ENCODE measurements at regions not wholly inside any gene's neighbourhood (a gene's known extent, or its start where the extent isn't known, plus 50 kb on each side); places are given as distances from the start of the nearest gene placed in this dataset.
"Not testable (repeated sequence)": the region's sequence is repeated elsewhere in the genome, so short reads cannot be mapped to it uniquely, and the experiment has no call there.

DNA sequence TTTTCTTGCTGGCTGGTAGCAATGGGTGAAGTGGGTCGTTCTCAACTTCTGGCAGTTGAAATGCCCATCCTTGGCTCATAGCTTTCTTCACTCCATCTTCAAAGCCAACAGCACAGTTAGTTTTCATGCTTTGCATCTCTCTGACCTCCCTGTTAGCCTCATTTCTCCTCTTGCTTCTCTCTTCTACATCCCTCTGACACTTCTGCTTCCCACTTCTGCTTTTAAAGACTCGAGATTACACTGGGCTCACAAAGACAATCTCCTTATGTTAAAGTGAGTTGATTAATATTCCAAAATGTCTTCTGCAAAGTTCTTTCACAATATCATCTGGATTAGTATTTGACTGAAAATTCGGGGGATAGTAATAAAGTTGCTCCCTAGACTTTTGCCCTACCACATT, 684.8 kb upstream of the CCNG1 start:
- no peak for DNase-seq (ENCODE audit: insufficient read length, low spot score)
- no peak for FAIRE-seq

- DNase-seq (ENCODE audit: insufficient read length, low spot score), result no peak
- FAIRE-seq, result no peak
Measured at GRCh38 chr5:162762119-162762518, 675.3 kb upstream of the CCNG1 start.

DNA sequence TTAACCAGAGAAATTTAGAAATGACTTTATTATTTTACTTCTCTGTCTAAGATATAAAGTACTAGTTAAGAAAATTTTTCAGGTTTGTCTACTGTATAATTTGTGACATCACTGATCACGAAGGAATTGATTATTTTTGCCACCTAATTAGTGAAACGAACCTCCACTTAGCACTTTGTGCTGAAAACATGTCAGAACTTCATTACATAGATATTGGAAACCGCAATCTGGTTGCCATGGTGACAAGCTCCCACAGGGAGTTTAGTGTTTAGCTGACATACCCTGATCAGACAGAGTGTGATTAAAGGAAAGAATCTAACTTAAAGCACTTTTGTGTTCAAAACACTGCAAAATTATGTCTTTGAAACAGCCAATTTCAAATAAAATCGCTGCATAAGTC, 668.4 kb upstream of the CCNG1 start:
- DNase-seq (ENCODE audit: insufficient read length, low spot score), result no peak
- FAIRE-seq, result no peak

- DNase-seq (ENCODE audit: insufficient read length, low spot score) (no peak), FAIRE-seq (no peak)
Measured at GRCh38 chr5:162785673-162786072, 651.7 kb upstream of the CCNG1 start.

DNA sequence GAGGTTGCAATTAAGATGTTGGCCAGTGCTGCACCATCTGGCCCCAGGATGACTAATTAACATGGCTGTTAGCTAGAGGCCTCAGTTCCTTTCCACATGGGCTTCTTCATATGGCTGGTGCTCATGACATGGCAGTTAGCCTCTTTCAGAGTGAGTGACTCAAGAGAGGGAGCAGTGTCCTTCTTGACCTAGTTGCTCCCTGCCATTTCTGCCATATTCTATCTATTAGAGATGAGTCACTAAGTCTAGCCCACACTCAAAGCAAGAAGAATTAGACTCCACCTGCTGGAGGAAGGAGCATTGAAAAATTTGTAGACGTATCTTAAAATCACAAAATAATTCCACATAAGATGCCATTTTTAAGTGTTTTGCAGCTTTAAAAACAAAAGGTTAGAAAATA, 651.2 kb upstream of the CCNG1 start:
- FAIRE-seq, result no peak

DNA sequence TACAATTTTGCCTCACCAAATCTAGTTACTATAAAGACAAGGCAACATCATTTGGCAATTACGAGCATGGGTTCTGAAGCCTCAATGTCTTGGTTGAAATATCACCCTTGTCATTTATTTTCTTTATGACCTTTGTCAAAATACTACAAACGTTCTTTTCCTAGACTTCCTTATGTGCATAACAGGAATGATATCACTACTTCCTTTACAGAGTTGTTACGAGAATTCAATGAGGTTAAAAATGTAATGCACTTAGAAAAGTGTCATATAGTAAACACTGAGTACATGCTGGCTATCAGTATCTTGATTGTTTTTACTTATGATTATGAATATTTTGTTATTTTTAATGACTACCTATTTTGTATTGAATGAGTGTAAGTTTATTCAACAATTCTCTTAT, 640.9 kb upstream of the CCNG1 start:
- FAIRE-seq (no peak), DNase-seq (ENCODE audit: insufficient read length, low spot score) (no peak)

More for the DNA sequence above, 651.2 kb upstream of the CCNG1 start:
- no peak for DNase-seq (ENCODE audit: insufficient read length, low spot score)

DNA sequence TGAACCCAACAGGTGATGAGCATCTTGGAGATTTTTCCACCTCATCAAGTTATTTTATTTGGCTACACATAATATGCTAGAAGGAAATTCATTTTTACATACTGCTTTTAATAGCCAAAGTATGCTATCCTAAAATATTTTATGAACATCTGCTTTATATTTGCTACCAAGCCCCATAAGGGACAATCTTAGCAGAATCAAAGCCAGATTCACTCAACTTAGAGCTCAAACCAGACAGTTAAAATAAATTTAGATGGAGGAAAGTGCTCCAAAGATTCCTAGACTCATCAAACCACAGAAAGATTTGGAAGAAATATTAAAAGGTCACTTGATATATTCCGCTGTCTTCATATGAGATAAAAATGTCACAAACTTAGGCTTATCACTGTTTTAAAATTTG, 637.1 kb upstream of the CCNG1 start:
- no peak for FAIRE-seq

GRCh38 chr5:162801235-162801634, 636.2 kb upstream of the CCNG1 start:
- FAIRE-seq (no peak), DNase-seq (ENCODE audit: insufficient read length, low spot score) (no peak)

More for the DNA sequence above, 637.1 kb upstream of the CCNG1 start:
- no peak for DNase-seq (ENCODE audit: insufficient read length, low spot score)

GRCh38 chr5:162806195-162806594, 631.2 kb upstream of the CCNG1 start:
- no peak for DNase-seq (ENCODE audit: insufficient read length, low spot score)

GRCh38 chr5:162811071-162811470, 626.3 kb upstream of the CCNG1 start:
- FAIRE-seq, result no peak
- DNase-seq (ENCODE audit: insufficient read length, low spot score), result no peak

More at GRCh38 chr5:162806195-162806594, 631.2 kb upstream of the CCNG1 start:
- no peak for FAIRE-seq

GRCh38 chr5:162816816-162817215, 620.6 kb upstream of the CCNG1 start:
- no peak for DNase-seq (ENCODE audit: insufficient read length, low spot score)
- FAIRE-seq, result no peak

- DNase-seq (ENCODE audit: insufficient read length, low spot score) (no peak), FAIRE-seq (no peak)
Measured at GRCh38 chr5:162817364-162817763, 620.0 kb upstream of the CCNG1 start.

- not testable (repeated sequence) for DNase-seq (ENCODE audit: insufficient read length, low spot score); FAIRE-seq
Measured at GRCh38 chr5:162821664-162822063, 615.7 kb upstream of the CCNG1 start.

- DNase-seq (ENCODE audit: insufficient read length, low spot score) (no peak), FAIRE-seq (no peak)
Measured at GRCh38 chr5:162824360-162824759, 613.0 kb upstream of the CCNG1 start.

- DNase-seq (ENCODE audit: insufficient read length, low spot score) (no peak), FAIRE-seq (no peak)
Measured at GRCh38 chr5:162837155-162837554, 600.2 kb upstream of the CCNG1 start.

GRCh38 chr5:162842727-162843126, 594.7 kb upstream of the CCNG1 start:
- no peak for FAIRE-seq
- DNase-seq (ENCODE audit: insufficient read length, low spot score), result no peak

DNA sequence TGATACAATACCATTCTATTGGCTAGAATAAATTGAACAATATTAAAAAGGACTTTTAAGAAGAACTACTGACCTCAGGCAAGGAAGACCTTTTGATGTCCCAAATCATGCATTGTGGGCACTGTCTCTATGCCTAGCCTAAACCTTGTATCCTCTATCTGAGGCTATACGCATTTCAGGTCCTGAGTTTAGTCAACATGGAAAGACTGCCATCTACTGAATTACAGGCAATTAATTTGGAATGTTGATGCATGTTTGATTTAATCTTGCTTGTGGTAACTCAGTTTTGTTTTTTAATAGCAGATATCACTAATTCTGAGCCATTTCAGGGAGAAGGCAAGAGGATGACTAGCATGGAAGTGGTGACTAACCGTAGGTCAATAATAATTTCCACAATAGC, 585.3 kb upstream of the CCNG1 start:
- no peak for DNase-seq (ENCODE audit: insufficient read length, low spot score)

GRCh38 chr5:162858770-162859169, 578.6 kb upstream of the CCNG1 start:
- DNase-seq (ENCODE audit: insufficient read length, low spot score) (no peak), FAIRE-seq (no peak)

More for the DNA sequence above, 585.3 kb upstream of the CCNG1 start:
- FAIRE-seq, result no peak

- no peak for FAIRE-seq
- DNase-seq (ENCODE audit: insufficient read length, low spot score), result no peak
Measured at GRCh38 chr5:162870966-162871365, 566.4 kb upstream of the CCNG1 start.

DNA sequence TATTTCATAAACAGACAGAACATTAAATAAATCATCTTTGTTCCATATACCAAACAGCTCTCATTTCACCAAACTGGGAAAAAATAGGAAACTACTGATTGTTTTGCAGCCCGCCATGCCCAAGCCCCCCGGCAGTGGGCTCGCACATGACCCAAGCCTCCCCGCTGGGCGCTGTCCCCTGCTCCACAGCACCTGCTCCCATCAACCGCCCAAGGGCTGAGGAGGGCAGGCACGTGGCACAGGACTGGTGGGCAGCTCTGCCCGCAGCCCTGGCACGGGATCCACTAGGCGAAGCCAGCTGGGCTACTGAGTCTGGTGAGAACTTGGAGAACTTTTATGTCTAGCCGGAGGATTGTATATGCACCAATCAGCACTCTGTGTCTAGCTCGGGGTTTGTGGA, 554.8 kb upstream of the CCNG1 start:
- DNase-seq (ENCODE audit: insufficient read length, low spot score) (no peak), FAIRE-seq (no peak)

GRCh38 chr5:162886717-162887116, 550.7 kb upstream of the CCNG1 start:
- no peak for DNase-seq (ENCODE audit: insufficient read length, low spot score)
- no peak for FAIRE-seq

- DNase-seq (ENCODE audit: insufficient read length, low spot score) (no peak), FAIRE-seq (no peak)
Measured at GRCh38 chr5:162888268-162888667, 549.1 kb upstream of the CCNG1 start.

GRCh38 chr5:162911873-162912272, 525.5 kb upstream of the CCNG1 start:
- FAIRE-seq (no peak), DNase-seq (ENCODE audit: insufficient read length, low spot score) (no peak)

Measured in HTR-8/SVneo (cell line).